ENCODE measurements at regions not wholly inside any gene's neighbourhood (a gene's known extent, or its start where the extent isn't known, plus 50 kb on each side); places are given as distances from the start of the nearest gene placed in this dataset.

GRCh38 chrX:69089203-69089602 is 76.0 kb downstream of the PJA1 start:
- H3K4me1 ChIP-seq: no peaks in the 10 kb centered on the region
- no peak overlapping the region for H3K27ac ChIP-seq
- DNase-seq: no peak
- no peaks in the 10 kb centered on the region for H3K9me3 ChIP-seq
- TF ChIP-seq, protein P1, sequence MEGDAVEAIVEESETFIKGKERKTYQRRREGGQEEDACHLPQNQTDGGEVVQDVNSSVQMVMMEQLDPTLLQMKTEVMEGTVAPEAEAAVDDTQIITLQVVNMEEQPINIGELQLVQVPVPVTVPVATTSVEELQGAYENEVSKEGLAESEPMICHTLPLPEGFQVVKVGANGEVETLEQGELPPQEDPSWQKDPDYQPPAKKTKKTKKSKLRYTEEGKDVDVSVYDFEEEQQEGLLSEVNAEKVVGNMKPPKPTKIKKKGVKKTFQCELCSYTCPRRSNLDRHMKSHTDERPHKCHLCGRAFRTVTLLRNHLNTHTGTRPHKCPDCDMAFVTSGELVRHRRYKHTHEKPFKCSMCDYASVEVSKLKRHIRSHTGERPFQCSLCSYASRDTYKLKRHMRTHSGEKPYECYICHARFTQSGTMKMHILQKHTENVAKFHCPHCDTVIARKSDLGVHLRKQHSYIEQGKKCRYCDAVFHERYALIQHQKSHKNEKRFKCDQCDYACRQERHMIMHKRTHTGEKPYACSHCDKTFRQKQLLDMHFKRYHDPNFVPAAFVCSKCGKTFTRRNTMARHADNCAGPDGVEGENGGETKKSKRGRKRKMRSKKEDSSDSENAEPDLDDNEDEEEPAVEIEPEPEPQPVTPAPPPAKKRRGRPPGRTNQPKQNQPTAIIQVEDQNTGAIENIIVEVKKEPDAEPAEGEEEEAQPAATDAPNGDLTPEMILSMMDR (IDR thresholded peaks at IDR 0.05): no peak
- no peak overlapping the region for H3K9ac ChIP-seq (ENCODE audit: low read depth in 2 of 2, low read length in 2 of 2)
- H3K4me3 ChIP-seq: no peak overlapping the region
- peaks cover 7% of the 10 kb centered on the region for H3K27me3 ChIP-seq
- H3K36me3 ChIP-seq: no peaks in the 10 kb centered on the region
- intact Hi-C loops (cut with DNase I): no loop called here

DNA sequence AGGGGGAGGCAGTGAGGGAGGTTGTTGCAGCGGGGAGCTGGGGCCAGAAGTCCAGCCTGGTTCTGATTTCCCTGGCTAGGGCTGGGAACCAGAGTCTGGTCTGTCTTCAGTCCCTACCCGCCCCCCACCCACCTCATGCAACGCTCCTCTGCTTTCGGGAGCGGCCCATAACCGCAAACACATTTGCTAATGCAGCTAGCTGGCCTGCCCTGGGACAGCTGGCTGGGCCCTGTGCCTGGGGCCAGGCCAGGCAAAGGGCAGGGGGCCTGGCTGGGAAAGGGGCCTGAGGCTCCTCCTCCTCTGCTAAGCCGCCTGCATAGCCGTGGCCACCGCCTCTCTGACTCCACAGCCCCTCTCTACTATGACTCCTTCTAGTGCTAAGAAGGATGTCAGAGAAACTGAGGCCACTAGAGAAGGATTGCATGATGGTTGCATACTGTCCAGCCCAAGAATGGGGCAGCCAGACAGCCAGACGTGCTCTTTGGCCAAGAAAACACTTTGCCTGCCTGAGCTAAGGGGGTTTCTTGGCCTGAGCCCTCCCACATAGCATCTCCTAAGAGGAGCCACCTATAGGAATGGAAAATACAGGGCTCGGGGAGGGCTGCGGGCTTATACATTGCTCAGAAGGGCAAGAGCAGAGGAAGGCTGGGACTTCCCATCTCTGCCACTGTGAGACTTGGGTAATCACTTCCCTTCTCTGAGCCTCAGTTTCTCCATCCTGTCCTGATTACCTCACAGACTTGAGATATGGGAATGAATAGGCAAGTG is 76.9 kb downstream of the PJA1 start:
- no peak for DNase-seq
- Histone ChIP-seq H3K4me3 (no peak overlapping the region), H3K9me3 (no peaks in the 10 kb centered on the region), H3K36me3 (no peaks in the 10 kb centered on the region), H3K4me1 (no peaks in the 10 kb centered on the region), H3K27me3 (peaks cover 7% of the 10 kb centered on the region), H3K27ac (no peak overlapping the region), H3K9ac (ENCODE audit: low read depth in 2 of 2, low read length in 2 of 2) (no peak overlapping the region)
- intact Hi-C loops (cut with DNase I): no loop called here
- TF ChIP-seq, protein P1 (IDR thresholded peaks at IDR 0.05): no peak

- intact Hi-C loops (cut with DNase I): no loop called here
- TF ChIP-seq, protein P1 (IDR thresholded peaks at IDR 0.05): no peak
- peaks cover 6% of the 10 kb centered on the region for H3K27me3 ChIP-seq
- H3K36me3 ChIP-seq: no peaks in the 10 kb centered on the region
- no peak overlapping the region for H3K4me3 ChIP-seq
- H3K9me3 ChIP-seq: no peaks in the 10 kb centered on the region
- DNase-seq: no peak
- H3K4me1 ChIP-seq: no peaks in the 10 kb centered on the region
- H3K27ac ChIP-seq: no peak overlapping the region
- no peak overlapping the region for H3K9ac ChIP-seq (ENCODE audit: low read depth in 2 of 2, low read length in 2 of 2)
These were observed 79.4 kb downstream of the PJA1 start for GRCh38 chrX:69085826-69086225.

DNA sequence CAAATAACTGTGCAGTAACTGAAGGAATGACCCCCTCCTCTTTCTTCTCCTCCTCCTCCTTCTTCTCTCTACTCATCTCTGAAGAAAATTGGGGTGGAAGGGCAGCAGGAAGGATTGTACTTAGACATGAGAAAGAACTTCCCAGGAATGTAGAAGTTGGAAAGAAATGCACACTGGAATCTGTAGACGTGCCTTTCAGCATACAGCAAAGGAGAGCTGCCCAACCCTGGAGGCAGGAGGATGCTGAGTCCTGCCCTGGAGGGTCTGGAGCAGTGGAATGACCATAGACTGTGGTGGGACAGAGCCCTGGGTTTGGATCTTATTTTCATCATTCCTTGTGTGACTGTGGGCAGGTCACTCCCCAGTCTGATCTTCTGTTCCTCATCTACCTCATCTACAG is 80.1 kb downstream of the PJA1 start:
- Histone ChIP-seq H3K9ac (ENCODE audit: low read depth in 2 of 2, low read length in 2 of 2) (no peak overlapping the region), H3K36me3 (no peaks in the 10 kb centered on the region), H3K4me1 (no peaks in the 10 kb centered on the region), H3K4me3 (no peak overlapping the region), H3K9me3 (no peaks in the 10 kb centered on the region), H3K27ac (no peak overlapping the region), H3K27me3 (no peaks in the 10 kb centered on the region)
- no peak for DNase-seq
- intact Hi-C loops (cut with DNase I): no loop called here
- TF ChIP-seq, protein P1 (IDR thresholded peaks at IDR 0.05): no peak

GRCh38 chrX:69083801-69084200 is 81.5 kb downstream of the PJA1 start:
- TF ChIP-seq, protein P1 (IDR thresholded peaks at IDR 0.05): no peak
- Histone ChIP-seq H3K27ac (no peak overlapping the region), H3K4me1 (no peaks in the 10 kb centered on the region), H3K9ac (ENCODE audit: low read depth in 2 of 2, low read length in 2 of 2) (no peak overlapping the region), H3K36me3 (no peaks in the 10 kb centered on the region), H3K4me3 (no peak overlapping the region), H3K9me3 (no peaks in the 10 kb centered on the region), H3K27me3 (no peaks in the 10 kb centered on the region)
- intact Hi-C loops (cut with DNase I): no loop called here
- DNase-seq: no peak

Data from colonic mucosa (tissue), 4 donors.